DND-41 (cell line): ENCODE measurements at regions not wholly inside any gene's neighbourhood (a gene's known extent, or its start where the extent isn't known, plus 50 kb on each side); places are given as distances from the start of the nearest gene placed in this dataset.

ENCODE experiments used
- CTCF ChIP-seq: IDR thresholded peaks from 2 replicates; pipeline ENCODE4 v1.5.1; 2012; ENCODE audit warnings: borderline replicate concordance, low read length, moderate library complexity, mild to moderate bottlenecking; ENCODE audit not compliant: poor library complexity, severe bottlenecking; ENCODE audit errors: extremely low read depth
- EZH2 ChIP-seq: IDR thresholded peaks from 3 replicates; pipeline ENCODE4 v1.6.1; 2012; ENCODE audit warnings: borderline replicate concordance, low read depth, mild to moderate bottlenecking, moderate library complexity, low read length, inconsistent platforms; ENCODE audit not compliant: severe bottlenecking

GRCh38 chrX:39958850-39959249 lies 138.9 kb downstream of the BCOR start:
- no peak for TF ChIP-seq CTCF
- no peak for TF ChIP-seq EZH2
